IPS DF 4.7 (cell line): ENCODE measurements at regions not wholly inside any gene's neighbourhood (a gene's known extent, or its start where the extent isn't known, plus 50 kb on each side); places are given as distances from the start of the nearest gene placed in this dataset.
"Not testable (repeated sequence)": the region's sequence is repeated elsewhere in the genome, so short reads cannot be mapped to it uniquely, and the experiment has no call there.

Experiments used
- DNase-seq: peaks from one replicate; pipeline ENCODE4 v3.0.0-alpha.2; 2013; ENCODE audit warnings: low spot score; ENCODE audit errors: extremely low read depth

- no peak for DNase-seq
These were observed 180.6 kb downstream of the MREG start for GRCh38 chr2:215832791-215833190.

GRCh38 chr2:215831296-215831913 lies 181.9 kb downstream of the MREG start:
- no peak for DNase-seq

- no peak for DNase-seq
These were observed 183.0 kb downstream of the MREG start for GRCh38 chr2:215830304-215830703.

- DNase-seq = no peak
These were observed 184.1 kb downstream of the MREG start for GRCh38 chr2:215829261-215829660.

- DNase-seq = peak; percentile 60
These were observed 184.7 kb downstream of the MREG start for GRCh38 chr2:215828528-215829184.

GRCh38 chr2:215826838-215827441 lies 186.4 kb downstream of the MREG start:
- no peak for DNase-seq

GRCh38 chr2:215826376-215826775 lies 187.0 kb downstream of the MREG start:
- DNase-seq = no peak

- no peak for DNase-seq
These were observed 187.6 kb downstream of the MREG start for GRCh38 chr2:215825707-215826106.

GRCh38 chr2:215821298-215821697 lies 192.1 kb downstream of the MREG start:
- DNase-seq = not testable (repeated sequence)

- not testable (repeated sequence) for DNase-seq
These were observed 193.6 kb downstream of the MREG start for GRCh38 chr2:215819713-215820112.

GRCh38 chr2:215817046-215817445 lies 196.3 kb downstream of the MREG start:
- DNase-seq = no peak

- DNase-seq = no peak
These were observed 196.9 kb downstream of the MREG start for GRCh38 chr2:215816424-215816823.

GRCh38 chr2:215815960-215816359 lies 197.4 kb downstream of the MREG start:
- no peak for DNase-seq

- no peak for DNase-seq
These were observed 200.4 kb downstream of the MREG start for GRCh38 chr2:215812966-215813365.

GRCh38 chr2:215811409-215812345 lies 201.7 kb downstream of the MREG start:
- no peak for DNase-seq

- no peak for DNase-seq
These were observed 202.3 kb downstream of the MREG start for GRCh38 chr2:215811003-215811402.

GRCh38 chr2:215808996-215809395 lies 204.4 kb downstream of the MREG start:
- DNase-seq = no peak

- DNase-seq = no peak
These were observed 205.2 kb downstream of the MREG start for GRCh38 chr2:215808194-215808593.

- no peak for DNase-seq
These were observed 207.9 kb downstream of the MREG start for GRCh38 chr2:215805493-215805892.

GRCh38 chr2:215803150-215803549 lies 210.2 kb downstream of the MREG start:
- no peak for DNase-seq

- DNase-seq = no peak
These were observed 214.2 kb downstream of the MREG start for GRCh38 chr2:215799194-215799593.

- no peak for DNase-seq
These were observed 215.7 kb downstream of the MREG start for GRCh38 chr2:215797676-215798075.
